Hematopoietic multipotent progenitor cell treated with erythropoietin and hydrocortisone succinate and interleukin-3 and kit ligand, for 8 days (in vitro differentiated cells): ENCODE measurements at regions not wholly inside any gene's neighbourhood (a gene's known extent, or its start where the extent isn't known, plus 50 kb on each side); places are given as distances from the start of the nearest gene placed in this dataset.
A peak's percentile ranks its signal among the peaks of the same experiment; 100 is the strongest.

Source experiments
- DNase-seq: peaks from one replicate; pipeline ENCODE4 v3.0.0-alpha.2; 2015

- DNase-seq = peak; percentile 8
Measured at GRCh38 chr16:79673635-79674034, 73.1 kb upstream of the MAF start.

DNA sequence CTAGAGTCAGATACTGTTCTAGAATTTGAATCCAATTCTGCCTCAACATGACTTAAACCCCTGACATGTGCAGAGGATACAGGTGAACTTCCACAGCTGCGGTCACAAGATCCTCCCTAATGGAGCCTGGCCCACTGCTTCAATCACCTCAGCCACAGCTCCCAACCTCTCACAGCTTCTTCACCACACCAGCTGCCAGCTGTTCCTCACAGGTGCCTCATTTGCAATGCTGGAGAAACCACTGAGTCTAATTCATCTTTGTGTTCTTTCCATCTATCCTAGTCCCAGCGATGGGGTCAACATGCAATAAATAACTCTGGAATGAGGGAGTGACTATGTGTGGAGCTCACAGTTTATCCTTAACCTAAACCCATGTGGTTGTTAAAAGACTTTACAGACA is 72.0 kb upstream of the MAF start:
- no peak for DNase-seq

DNA sequence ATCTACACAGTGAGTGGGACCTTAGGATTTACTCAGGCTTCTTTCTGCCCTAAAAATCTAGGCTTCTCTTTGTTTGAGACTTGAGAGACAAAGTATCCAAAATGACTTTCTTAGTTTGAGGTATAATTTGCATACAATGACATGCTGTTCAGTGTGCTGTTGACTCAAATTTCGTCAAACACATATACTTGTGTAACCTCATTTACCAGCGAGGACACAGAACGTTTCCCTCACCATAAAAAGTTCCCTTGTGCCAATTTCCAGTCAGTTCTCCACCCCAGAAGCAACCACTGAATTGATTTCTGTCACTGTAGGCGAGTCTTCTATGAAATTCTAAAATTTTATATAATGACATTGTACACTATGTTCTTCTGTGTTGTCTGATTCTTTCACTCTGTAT is 68.0 kb upstream of the MAF start:
- DNase-seq = no peak

- no peak for DNase-seq
Measured at GRCh38 chr16:79665970-79666369, 65.4 kb upstream of the MAF start.

DNA sequence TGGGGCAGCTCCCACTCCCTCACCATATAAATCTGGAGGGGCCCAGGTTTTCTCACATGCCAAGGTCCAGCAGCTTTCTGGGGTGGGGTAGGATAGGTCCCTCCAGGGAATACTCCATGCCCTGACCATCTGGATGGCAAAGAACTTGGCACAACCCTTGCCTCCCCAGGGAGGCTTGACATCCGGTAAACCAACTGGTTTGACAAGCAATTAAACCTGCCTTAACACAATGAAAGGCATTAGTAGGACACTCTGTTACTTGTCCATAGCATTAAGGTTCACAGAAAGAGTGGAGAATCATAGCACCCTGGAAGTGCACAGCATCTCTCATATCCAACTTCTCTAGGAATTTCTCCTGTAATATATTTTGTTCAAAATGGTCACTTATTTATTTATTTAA is 63.9 kb upstream of the MAF start:
- DNase-seq = no peak

DNA sequence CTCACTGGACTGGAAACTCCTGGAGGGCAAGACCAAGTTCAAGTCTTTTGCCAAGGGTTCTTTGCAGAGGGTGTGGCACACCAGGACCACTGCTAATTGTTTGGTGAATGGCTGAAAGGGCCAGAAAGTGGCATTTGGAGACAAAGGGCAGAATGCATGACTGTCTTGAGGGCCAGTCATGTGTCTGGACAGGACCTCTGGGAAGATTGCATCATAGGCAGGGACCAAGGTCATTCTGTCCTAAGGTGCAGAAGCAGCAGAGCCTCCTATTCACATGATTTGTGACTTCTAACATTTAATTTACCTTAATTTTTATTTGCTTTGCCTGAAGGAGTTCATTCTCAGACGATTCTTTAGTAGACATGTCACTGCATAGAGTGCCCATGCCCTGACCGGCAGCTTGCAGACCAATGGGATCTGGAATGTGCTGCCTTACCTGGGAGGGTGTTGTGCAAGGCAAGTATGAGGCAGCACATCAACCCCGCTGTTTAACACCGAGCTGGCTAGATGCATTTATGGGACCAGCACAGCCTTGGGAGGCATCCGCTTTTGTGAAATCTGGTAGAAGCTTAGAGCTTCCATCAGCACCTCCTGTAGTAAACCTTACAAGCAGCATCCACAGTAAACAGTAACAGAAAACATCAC is 62.3 kb upstream of the MAF start:
- DNase-seq = no peak

DNA sequence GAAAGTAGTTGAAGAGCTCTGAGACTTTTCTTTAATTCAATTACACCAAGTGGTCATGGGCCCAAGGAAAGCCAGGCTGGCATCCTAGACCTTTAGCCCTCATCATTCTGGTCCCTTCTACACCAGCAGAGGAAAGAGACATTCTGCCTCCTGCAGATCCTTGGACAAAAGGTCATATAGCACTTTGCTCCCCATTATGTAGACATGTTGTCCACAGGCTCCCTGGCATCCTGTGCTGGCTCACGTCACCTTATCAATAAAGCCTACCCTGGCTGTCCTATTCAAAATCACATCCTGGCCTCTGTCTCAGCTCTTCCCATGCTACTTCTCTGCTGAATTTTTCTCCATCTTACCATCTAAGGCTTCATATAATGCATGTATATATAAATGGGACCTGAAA is 61.6 kb upstream of the MAF start:
- DNase-seq = no peak

GRCh38 chr16:79661578-79661977 is 61.0 kb upstream of the MAF start:
- DNase-seq = no peak

DNA sequence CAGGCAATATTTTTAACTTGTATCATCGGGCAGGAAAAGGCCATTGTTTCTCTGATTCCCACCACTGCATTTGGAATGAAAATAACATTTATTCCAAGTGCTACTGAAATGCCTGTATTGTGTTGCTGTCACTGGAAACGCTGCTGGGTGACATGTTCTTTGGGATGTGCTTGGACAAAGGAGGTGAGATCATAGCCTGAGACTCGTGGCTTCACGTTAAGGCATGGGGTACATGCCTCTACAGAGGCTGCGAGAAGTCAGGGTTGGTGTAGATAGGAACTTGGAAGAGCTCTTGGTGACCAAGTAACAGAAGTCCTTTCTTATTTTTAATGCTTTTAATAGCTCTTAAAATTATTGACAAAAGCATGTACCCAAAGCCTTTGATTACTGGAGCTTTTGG is 58.8 kb upstream of the MAF start:
- no peak for DNase-seq

- DNase-seq = no peak
Measured at GRCh38 chr16:79658301-79659033, 57.9 kb upstream of the MAF start.

- DNase-seq = no peak
Measured at GRCh38 chr16:79656553-79657115, 56.1 kb upstream of the MAF start.

GRCh38 chr16:79653373-79653891 is 52.9 kb upstream of the MAF start:
- DNase-seq = peak; percentile 5

GRCh38 chr16:79651363-79651762 is 50.8 kb upstream of the MAF start:
- DNase-seq = no peak
